GM12891 (cell line): ENCODE measurements at regions not wholly inside any gene's neighbourhood (a gene's known extent, or its start where the extent isn't known, plus 50 kb on each side); places are given as distances from the start of the nearest gene placed in this dataset.

Experiments
- DNase-seq: peaks from one replicate; pipeline ENCODE4 v3.0.0; 2011; ENCODE audit warnings: low spot score; ENCODE audit not compliant: insufficient read length
- FAIRE-seq: peaks from 2 replicates; lab custom pipeline; 2011; peaks lifted over from hg19 to GRCh38; lab: Jason Lieb, UNC
- PAX5 ChIP-seq: IDR thresholded peaks from 2 replicates; pipeline ENCODE4 v1.6.1; 2011; ENCODE audit warnings: low read length, moderate library complexity, mild to moderate bottlenecking; ENCODE audit not compliant: insufficient read depth, severe bottlenecking
- POLR2A ChIP-seq: IDR thresholded peaks from 2 replicates; pipeline ENCODE4 v1.6.1; 2011; ENCODE audit warnings: low read depth, low read length, control low read depth
- POLR2AphosphoS5 ChIP-seq: IDR thresholded peaks from 2 replicates; pipeline ENCODE4 v1.6.1; 2011; ENCODE audit warnings: low read depth, low read length, control low read depth
- POU2F2 ChIP-seq: IDR thresholded peaks from 2 replicates; pipeline ENCODE4 v1.6.1; 2011; ENCODE audit warnings: low read depth, mild to moderate bottlenecking, control low read depth, low read length, moderate library complexity
- SPI1 ChIP-seq: IDR thresholded peaks from 2 replicates; pipeline ENCODE4 v1.6.1; 2011; ENCODE audit warnings: low read depth, low read length, control low read depth
- TAF1 ChIP-seq: IDR thresholded peaks from 2 replicates; pipeline ENCODE4 v1.6.1; 2011; ENCODE audit warnings: low read depth, low read length, control low read depth

DNA sequence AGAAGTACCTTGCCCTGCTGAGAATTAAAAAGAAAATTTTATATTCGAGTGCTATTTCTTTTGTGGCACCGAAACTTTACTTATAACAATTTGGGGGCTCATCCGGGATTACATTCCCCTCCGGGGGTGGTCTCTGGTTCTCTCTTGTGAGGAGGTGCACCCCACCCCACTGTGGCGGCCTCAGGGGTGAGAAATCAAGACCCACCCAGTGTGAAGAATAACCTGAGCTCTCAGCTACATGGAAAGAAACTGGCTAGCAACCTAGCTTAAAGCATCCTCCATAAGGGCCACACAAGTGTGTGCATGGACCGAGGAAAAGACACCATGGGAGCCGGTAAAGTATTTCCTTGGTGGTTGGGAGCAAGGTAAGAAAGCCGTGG lies 50.9 kb upstream of the ANKRD10 start:
- TF ChIP-seq SPI1 (no peak), POLR2A (no peak), TAF1 (no peak), POLR2AphosphoS5 (no peak), PAX5 (no peak), POU2F2 (no peak)
- FAIRE-seq (no peak), DNase-seq (no peak)

- FAIRE-seq, result peak; percentile 70
- DNase-seq, result no peak
- no peak for TF ChIP-seq PAX5
- peak; percentile 83 for TF ChIP-seq POU2F2
- no peak for TF ChIP-seq POLR2AphosphoS5
- TF ChIP-seq SPI1, result no peak
- TF ChIP-seq TAF1, result no peak
- no peak for TF ChIP-seq POLR2A
These were observed 50.3 kb upstream of the ANKRD10 start for GRCh38 chr13:110965038-110965754.
